RWPE2 (cell line): ENCODE measurements at regions not wholly inside any gene's neighbourhood (a gene's known extent, or its start where the extent isn't known, plus 50 kb on each side); places are given as distances from the start of the nearest gene placed in this dataset.

Experiments
- ATAC-seq: fragments of 200-7000 bp; cut with Tn5 transposase; 3 replicates; pipeline ENCODE4 v1.9.1; 2021; ENCODE audit warnings: low read depth
- DNase-seq: peaks from one replicate; pipeline ENCODE4 v3.0.0-alpha.2; 2020; ENCODE audit warnings: low spot score
- H3K27ac ChIP-seq: fragments of 450-650 bp; 2 replicates; pipeline ENCODE4 v1.5.1; 2017; ENCODE audit warnings: mild to moderate bottlenecking; ENCODE audit not compliant: poor library complexity, severe bottlenecking
- H3K27me3 ChIP-seq: fragments of 250-450 bp; sonication (Bioruptor Pico); 2 replicates; pipeline ENCODE4 v1.5.1; 2021; ENCODE audit warnings: mild to moderate bottlenecking, moderate library complexity; ENCODE audit not compliant: insufficient read depth, poor library complexity, severe bottlenecking
- H3K36me3 ChIP-seq: fragments of 250-450 bp; sonication (Bioruptor Pico); 2 replicates; pipeline ENCODE4 v1.5.1; 2020; ENCODE audit warnings: low read depth, mild to moderate bottlenecking, moderate library complexity
- H3K4me1 ChIP-seq: fragments of 250-450 bp; sonication (Bioruptor Pico); 2 replicates; pipeline ENCODE4 v1.5.1; 2021; ENCODE audit warnings: mild to moderate bottlenecking, moderate library complexity; ENCODE audit not compliant: insufficient read depth, poor library complexity, severe bottlenecking
- H3K4me3 ChIP-seq: fragments of 250-450 bp; sonication (Bioruptor Pico); 2 replicates; pipeline ENCODE4 v1.5.1; 2021; ENCODE audit warnings: mild to moderate bottlenecking, moderate library complexity; ENCODE audit not compliant: severe bottlenecking
- H3K9me3 ChIP-seq: fragments of 250-450 bp; sonication (Bioruptor Pico); 2 replicates; pipeline ENCODE4 v1.5.1; 2021; ENCODE audit warnings: mild to moderate bottlenecking, moderate library complexity; ENCODE audit not compliant: severe bottlenecking
- CTCF ChIP-seq: fragments of 450-650 bp; IDR thresholded peaks from one replicate; pipeline ENCODE4 v1.5.1; 2017; ENCODE audit warnings: mild to moderate bottlenecking, moderate library complexity; ENCODE audit not compliant: poor library complexity, severe bottlenecking

- no peak overlapping the region for H3K27ac ChIP-seq
- no peaks in the 10 kb centered on the region for H3K36me3 ChIP-seq
- H3K4me1 ChIP-seq, result no peaks in the 10 kb centered on the region
- DNase-seq (no peak), ATAC-seq (no peak)
- no peaks in the 10 kb centered on the region for H3K27me3 ChIP-seq
- H3K9me3 ChIP-seq, result no peaks in the 10 kb centered on the region
- H3K4me3 ChIP-seq, result no peak overlapping the region
- TF ChIP-seq CTCF, result no peak
Measured at GRCh38 chr2:8139668-8140200, 542.1 kb upstream of the ID2 start.

GRCh38 chr2:8141079-8141707, 540.7 kb upstream of the ID2 start:
- Histone ChIP-seq H3K27me3 (no peaks in the 10 kb centered on the region), H3K4me3 (no peak overlapping the region), H3K36me3 (no peaks in the 10 kb centered on the region), H3K9me3 (no peaks in the 10 kb centered on the region), H3K27ac (no peak overlapping the region), H3K4me1 (no peaks in the 10 kb centered on the region)
- ATAC-seq (no peak), DNase-seq (no peak)
- no peak for TF ChIP-seq CTCF

- no peak for ATAC-seq
- no peak overlapping the region for H3K4me3 ChIP-seq
- no peaks in the 10 kb centered on the region for H3K36me3 ChIP-seq
- H3K27ac ChIP-seq, result no peak overlapping the region
- H3K9me3 ChIP-seq, result no peaks in the 10 kb centered on the region
- no peaks in the 10 kb centered on the region for H3K27me3 ChIP-seq
- DNase-seq, result no peak
- H3K4me1 ChIP-seq, result no peaks in the 10 kb centered on the region
- no peak for TF ChIP-seq CTCF
Measured at GRCh38 chr2:8141780-8142179, 540.1 kb upstream of the ID2 start.

DNA sequence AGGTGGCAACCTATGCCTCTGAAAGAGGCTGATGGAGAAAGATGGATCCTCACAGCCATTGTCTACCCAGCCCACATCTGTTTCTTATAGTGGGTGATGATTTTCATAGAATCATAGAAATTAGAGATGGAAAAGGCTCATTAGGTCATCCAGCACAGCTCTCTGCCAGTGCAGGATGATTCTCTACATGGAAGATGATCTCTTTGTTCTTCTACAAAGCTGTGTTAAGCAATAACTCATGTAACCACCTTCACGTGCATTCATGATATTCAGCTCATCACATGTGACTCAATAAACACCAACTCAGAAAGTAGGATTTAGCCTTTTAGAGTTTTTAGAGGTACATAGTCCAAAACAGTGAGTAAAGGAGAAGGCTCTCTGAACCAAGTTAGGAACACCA, 539.4 kb upstream of the ID2 start:
- no peak for ATAC-seq
- H3K27me3 ChIP-seq, result no peaks in the 10 kb centered on the region
- H3K4me3 ChIP-seq, result no peak overlapping the region
- no peak for DNase-seq
- no peak for TF ChIP-seq CTCF
- no peak overlapping the region for H3K27ac ChIP-seq
- H3K4me1 ChIP-seq, result no peaks in the 10 kb centered on the region
- H3K9me3 ChIP-seq, result no peaks in the 10 kb centered on the region
- no peaks in the 10 kb centered on the region for H3K36me3 ChIP-seq

GRCh38 chr2:8144131-8144631, 537.7 kb upstream of the ID2 start:
- no peak for TF ChIP-seq CTCF
- Histone ChIP-seq H3K4me1 (no peaks in the 10 kb centered on the region), H3K9me3 (no peaks in the 10 kb centered on the region), H3K27ac (no peak overlapping the region), H3K27me3 (no peaks in the 10 kb centered on the region), H3K36me3 (no peaks in the 10 kb centered on the region), H3K4me3 (no peak overlapping the region)
- DNase-seq (no peak), ATAC-seq (no peak)
